HG02623 (cell line): ENCODE measurements at regions not wholly inside any gene's neighbourhood (a gene's known extent, or its start where the extent isn't known, plus 50 kb on each side); places are given as distances from the start of the nearest gene placed in this dataset.
"Not testable (repeated sequence)": the region's sequence is repeated elsewhere in the genome, so short reads cannot be mapped to it uniquely, and the experiment has no call there.

Experiments used
- ATAC-seq: cut with Tn5 transposase; IDR thresholded peaks from one replicate; pipeline ENCODE4 v1.9.1; 2021; ENCODE audit warnings: moderate library complexity; ENCODE audit not compliant: unreplicated experiment

- ATAC-seq = no peak
Observed at GRCh38 chr1:88320291-88320690, 363.8 kb upstream of the PKN2 start.

- no peak for ATAC-seq
Observed at GRCh38 chr1:88321706-88322105, 362.4 kb upstream of the PKN2 start.

GRCh38 chr1:88324899-88325298 is 359.2 kb upstream of the PKN2 start:
- ATAC-seq = no peak

GRCh38 chr1:88327391-88328267 is 356.4 kb upstream of the PKN2 start:
- ATAC-seq = no peak

DNA sequence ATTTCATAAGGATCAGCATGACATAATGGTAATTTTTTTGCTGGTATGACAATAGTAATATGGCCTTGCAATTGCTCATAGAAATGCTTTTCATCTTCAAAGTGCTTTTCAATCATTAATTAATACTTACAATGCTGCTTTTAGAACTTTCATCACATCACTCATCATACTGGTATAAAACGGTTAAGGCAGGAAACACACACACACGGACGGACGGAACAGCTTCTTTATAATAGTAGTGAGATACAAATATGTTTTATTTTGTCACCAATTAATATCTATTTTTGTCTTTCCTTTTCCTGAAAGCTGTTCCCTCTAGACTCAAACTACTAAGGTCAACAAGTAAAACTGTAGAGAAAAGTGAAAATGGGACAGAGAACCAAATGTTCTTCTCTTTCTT is 353.9 kb upstream of the PKN2 start:
- no peak for ATAC-seq

DNA sequence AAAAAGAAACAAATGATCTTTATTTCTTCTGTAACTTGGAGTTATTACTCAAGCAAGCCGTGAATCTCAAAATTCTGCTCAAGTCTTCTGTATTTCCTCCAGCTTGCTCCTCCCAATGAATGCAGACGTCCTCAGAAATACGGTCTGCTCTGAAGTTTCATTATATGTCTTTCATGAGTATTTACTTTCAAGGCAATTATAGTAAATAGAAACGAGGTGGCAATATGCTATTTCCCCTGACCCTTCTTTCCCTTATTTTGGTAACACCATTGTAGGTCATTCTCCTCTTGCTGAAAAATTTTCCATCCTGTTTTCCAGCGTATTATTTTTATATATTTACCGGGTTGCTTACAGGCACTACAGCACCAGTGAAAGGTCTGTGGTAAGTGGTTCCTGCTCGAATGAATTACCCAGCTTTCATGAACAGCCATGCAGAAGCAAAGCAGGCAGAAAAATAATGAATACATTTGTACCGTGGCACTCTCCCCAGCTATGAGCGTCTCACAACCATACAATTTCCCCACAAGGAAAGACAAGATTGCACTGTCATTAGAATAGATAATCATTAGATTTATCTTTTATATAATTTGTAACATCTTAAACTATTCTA is 350.9 kb upstream of the PKN2 start:
- ATAC-seq = no peak

- ATAC-seq = no peak
Observed at GRCh38 chr1:88341447-88341846, 342.6 kb upstream of the PKN2 start.

DNA sequence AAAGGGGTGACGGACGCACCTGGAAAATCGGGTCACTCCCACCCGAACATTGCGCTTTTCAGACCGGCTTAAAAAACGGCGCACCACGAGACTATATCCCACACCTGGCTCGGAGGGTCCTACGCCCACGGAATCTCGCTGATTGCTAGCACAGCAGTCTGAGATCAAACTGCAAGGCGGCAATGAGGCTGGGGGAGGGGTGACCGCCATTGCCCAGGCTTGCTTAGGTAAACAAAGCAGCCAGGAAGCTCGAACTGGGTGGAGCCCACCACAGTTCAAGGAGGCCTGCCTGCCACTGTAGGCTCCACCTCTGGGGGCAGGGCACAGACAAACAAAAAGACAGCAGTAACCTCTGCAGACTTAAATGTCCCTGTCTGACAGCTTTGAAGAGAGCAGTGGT is 342.0 kb upstream of the PKN2 start:
- ATAC-seq = not testable (repeated sequence)

DNA sequence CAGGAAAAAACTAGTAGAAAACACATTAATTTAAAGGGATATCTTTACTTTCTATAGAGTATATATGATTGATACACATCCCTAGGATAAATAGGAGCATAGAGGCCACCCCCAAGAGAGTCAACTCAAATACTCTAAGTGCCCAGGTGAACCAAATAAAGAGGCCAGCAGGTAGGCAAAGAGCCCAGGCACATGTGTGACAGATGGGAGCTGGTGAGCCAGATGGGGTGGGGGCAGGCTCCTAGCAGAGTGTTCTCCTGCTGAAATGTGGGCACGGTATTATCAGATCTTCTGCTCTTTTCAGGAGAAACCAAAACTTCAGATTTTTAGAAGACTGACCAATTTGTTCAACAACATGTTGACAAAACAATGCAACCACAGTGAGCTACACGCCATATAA is 333.4 kb upstream of the PKN2 start:
- no peak for ATAC-seq

DNA sequence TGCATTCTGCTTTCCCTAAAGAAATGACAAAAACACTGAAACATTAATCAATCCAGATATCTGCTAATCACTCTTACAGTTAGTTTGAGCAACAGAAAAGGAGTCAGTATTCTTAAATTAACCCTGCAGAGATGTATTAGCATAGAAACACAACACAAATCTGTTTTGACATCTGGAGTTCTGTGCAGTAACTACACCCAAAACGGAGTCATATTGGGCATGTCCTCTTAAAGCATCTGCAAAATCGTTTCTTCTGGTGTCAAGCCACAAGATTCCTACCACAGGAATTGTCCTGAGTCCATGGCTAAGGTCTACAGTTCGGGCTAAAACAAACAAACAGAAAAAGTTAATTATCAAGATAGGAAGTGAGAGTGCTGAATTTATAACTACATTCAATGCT is 332.1 kb upstream of the PKN2 start:
- ATAC-seq = no peak

- ATAC-seq = no peak
Observed at GRCh38 chr1:88354256-88354655, 329.8 kb upstream of the PKN2 start.

GRCh38 chr1:88357729-88358128 is 326.3 kb upstream of the PKN2 start:
- no peak for ATAC-seq

DNA sequence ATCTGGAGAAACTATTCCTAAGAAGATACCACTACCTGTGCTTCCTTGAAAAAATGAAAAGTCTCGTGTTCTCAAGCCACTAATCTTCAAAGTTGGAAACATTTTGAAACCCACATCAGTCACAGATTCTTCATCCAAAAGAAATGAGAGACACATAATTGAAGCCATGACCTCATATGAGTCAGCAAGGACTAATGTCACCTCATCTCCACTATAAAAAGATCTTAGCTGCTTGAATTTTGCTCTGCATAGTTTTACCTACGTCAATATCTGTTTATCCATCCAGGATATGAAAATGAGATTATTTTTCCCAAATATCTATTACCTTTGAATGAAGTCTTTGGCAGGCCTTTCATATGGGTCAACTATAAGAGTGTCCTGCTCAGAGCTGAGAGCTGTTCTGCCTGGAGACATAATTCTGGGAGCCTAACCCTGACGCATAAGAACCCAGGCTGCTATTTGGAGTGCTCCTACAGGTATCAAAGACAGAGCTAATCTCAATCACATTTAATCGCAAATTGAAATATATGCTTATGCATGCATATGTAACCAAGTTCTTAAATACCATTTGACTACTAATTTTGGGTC is 312.5 kb upstream of the PKN2 start:
- no peak for ATAC-seq

- no peak for ATAC-seq
Observed at GRCh38 chr1:88375977-88376376, 308.1 kb upstream of the PKN2 start.

GRCh38 chr1:88376421-88376820 is 307.7 kb upstream of the PKN2 start:
- ATAC-seq = no peak

DNA sequence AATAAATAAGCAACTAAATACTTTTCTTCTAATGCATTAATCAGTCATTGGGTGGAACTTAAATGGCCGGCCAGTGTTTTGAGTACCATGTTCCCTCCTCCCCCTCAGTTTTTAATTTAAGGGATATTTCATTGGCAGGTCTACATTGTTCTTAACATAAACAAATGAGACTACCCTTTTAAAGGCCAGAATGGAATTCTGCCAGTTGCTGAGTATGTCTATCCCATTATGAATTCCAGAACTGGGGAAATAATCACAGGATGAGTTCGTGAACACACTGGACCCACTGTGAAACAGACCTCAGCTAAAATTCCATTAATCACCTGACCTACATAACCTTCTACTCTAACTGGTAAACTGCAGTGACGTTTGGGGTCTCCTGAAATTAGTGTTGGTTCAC is 305.5 kb upstream of the PKN2 start:
- no peak for ATAC-seq

- ATAC-seq = no peak
Observed at GRCh38 chr1:88394958-88395357, 289.1 kb upstream of the PKN2 start.

DNA sequence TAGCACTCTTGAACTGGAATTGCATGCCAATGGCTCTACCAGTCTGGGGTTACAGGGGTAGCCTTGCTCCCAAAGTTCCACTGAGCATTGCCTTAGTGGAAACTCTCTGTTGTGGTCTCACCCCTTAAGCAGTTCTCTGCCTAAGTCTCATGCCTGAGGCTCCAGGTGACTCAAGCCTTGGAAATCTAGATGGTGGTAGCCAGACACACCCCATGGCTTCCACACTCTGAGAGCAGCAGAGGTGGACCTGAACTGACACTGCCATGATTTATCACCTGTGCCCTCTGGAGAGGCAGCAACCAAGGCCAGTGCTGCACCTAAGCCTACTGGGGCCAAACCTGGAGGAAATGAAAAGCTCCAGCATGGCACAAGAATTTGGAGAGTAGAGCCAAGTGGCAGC is 285.7 kb upstream of the PKN2 start:
- no peak for ATAC-seq

GRCh38 chr1:88399690-88400089 is 284.4 kb upstream of the PKN2 start:
- peak; percentile 74 for ATAC-seq

GRCh38 chr1:88401313-88401712 is 282.8 kb upstream of the PKN2 start:
- ATAC-seq = peak; percentile 79

- ATAC-seq = no peak
Observed at GRCh38 chr1:88404582-88404981, 279.5 kb upstream of the PKN2 start.

DNA sequence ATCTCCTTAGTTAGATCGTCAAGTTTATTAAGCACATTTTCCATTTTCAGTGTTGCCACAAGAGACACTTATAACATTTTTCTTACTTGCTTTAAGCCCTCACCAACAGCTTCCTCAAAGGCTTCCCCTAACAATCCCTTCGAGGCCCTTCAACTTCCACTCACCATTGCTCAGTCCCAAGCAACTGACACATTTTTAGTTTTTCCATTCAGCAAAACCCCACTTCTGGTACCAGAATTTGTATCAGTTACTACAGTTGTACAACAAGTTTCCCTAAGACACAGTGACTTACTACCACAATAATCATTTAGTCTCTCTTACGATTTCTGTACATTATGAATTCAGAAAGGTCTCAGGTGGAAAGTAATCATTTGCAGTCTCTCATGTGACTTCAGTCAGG is 276.8 kb upstream of the PKN2 start:
- no peak for ATAC-seq
